Transverse colon (tissue), 4 donors: ENCODE measurements at regions not wholly inside any gene's neighbourhood (a gene's known extent, or its start where the extent isn't known, plus 50 kb on each side); places are given as distances from the start of the nearest gene placed in this dataset.

Experiments
- DNase-seq: peaks from one replicate; pipeline ENCODE4 v3.0.0-alpha.2; 2019
- H3K27ac ChIP-seq, 4 donors: fragments of 200-600 bp; sonication (generic); 2 replicates each; pipeline ENCODE4 v1.5.1; 2016 to 2018; ENCODE audit warnings: inconsistent platforms in 4 of 4
- H3K27me3 ChIP-seq: fragments of 200-600 bp; sonication (generic); 2 replicates; pipeline ENCODE4 v1.5.1; 2017; ENCODE audit warnings: inconsistent platforms
- H3K36me3 ChIP-seq, 4 donors: fragments of 200-600 bp; sonication (generic); 2 replicates each; pipeline ENCODE4 v1.5.1; 2017 to 2019; ENCODE audit warnings: inconsistent platforms in 4 of 4
- H3K4me1 ChIP-seq, 4 donors: fragments of 200-600 bp; sonication (generic); 2 replicates each; pipeline ENCODE4 v1.5.1; 2017 to 2020; ENCODE audit warnings: inconsistent platforms in 4 of 4
- H3K4me3 ChIP-seq, 4 donors: fragments of 200-600 bp; sonication (generic); 1 replicate in 1 of 4; 2 replicates in 3 of 4; pipeline versions ENCODE4 v1.5.1 to v1.6.1; 2017 to 2019; ENCODE audit warnings: inconsistent platforms in 4 of 4
- H3K9me3 ChIP-seq, 2 donors: fragments of 200-600 bp; sonication (generic); 2 replicates each; pipeline ENCODE4 v1.5.1; 2017 to 2019; ENCODE audit warnings: inconsistent platforms in 2 of 2
- CTCF ChIP-seq, 5 experiments: fragments of 200-600 bp in 3 of 5; fragments of 450-650 bp in 2 of 5; sonication (generic) in 3 of 5; IDR thresholded peaks; 1 replicate in 2 of 5; 2 replicates in 3 of 5; pipeline ENCODE4 v1.5.1; 2016 to 2017; ENCODE audit warnings: antibody characterized with exemption in 5 of 5, inconsistent platforms in 3 of 5, mild to moderate bottlenecking in 2 of 5, moderate library complexity in 1 of 5
- EP300 ChIP-seq: sonication (generic); formaldehyde crosslinking; IDR thresholded peaks from one replicate; pipeline ENCODE4 v1.6.1; 2017; ENCODE audit warnings: antibody characterized with exemption, low read depth
- POLR2A ChIP-seq: fragments of 450-650 bp; IDR thresholded peaks from one replicate; pipeline ENCODE4 v1.6.1; 2016; ENCODE audit warnings: antibody characterized with exemption, mild to moderate bottlenecking, moderate library complexity
- POLR2AphosphoS5 ChIP-seq, 3 donors: sonication (generic); formaldehyde crosslinking; IDR thresholded peaks; one replicate each; pipeline ENCODE4 v1.6.1; 2016; ENCODE audit warnings: antibody characterized with exemption in 3 of 3
- WGBS, 2 donors: methylation state at CpG; one replicate each; pipeline ENCODE4 v1.1.5; 2018; ENCODE audit warnings: low coverage in 1 of 2; 5-methylcytosine and 5-hydroxymethylcytosine counted together
- in situ Hi-C, 4 donors: fragments of 200-750 bp; cut with MboI; loops; one replicate each; pipeline versions ENCODE4 v1.15.0 to v1.15.1; 2017; ENCODE audit warnings: low sequenced_read_pairs in 3 of 4, low pct_ligation_motif_present in 1 of 4, low pct_unique_long_range_greater_than_20kb in 1 of 4
- intact Hi-C: fragments of 100-400 bp; cut with DNase I; formaldehyde crosslinking; loops from one replicate; pipeline ENCODE4 v1.15.1; 2023; ENCODE audit warnings: low total_unique reads

DNA sequence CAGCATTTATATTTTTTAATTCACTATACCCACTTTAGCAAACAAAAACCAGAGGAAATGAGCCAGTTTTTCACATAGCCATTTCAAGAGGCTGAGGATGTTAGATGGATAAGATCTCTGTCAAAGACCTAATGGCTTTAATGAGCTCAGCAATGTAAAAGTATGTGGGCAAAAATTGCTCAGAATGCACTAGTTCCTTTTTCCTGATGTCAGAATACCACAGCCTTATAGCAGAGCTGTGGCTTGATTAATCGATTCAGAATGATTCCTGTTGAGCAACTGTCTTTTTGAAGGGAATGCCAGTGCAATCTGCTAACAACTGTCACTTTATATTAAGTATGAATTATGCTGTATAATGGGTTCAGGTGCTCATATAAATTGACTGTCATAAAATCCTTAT, 100.6 kb upstream of the HIVEP1 start:
- intact Hi-C loops, result no loop called here
- no peak overlapping the region for H3K27ac ChIP-seq
- WGBS, 2 donors, result 62 to 100% methylated on average over 1 of the region's 1 CpG
- no peaks in the 10 kb centered on the region for H3K36me3 ChIP-seq
- TF ChIP-seq CTCF (IDR thresholded peaks at IDR 0.05), result no peak
- TF ChIP-seq EP300, result no peak
- no peak for TF ChIP-seq POLR2AphosphoS5 (IDR thresholded peaks at IDR 0.05)
- TF ChIP-seq POLR2A, result no peak
- in situ Hi-C loops, result no loop called here
- H3K4me3 ChIP-seq, result no peak overlapping the region
- H3K27me3 ChIP-seq, result no peaks in the 10 kb centered on the region
- no peaks in the 10 kb centered on the region for H3K9me3 ChIP-seq
- DNase-seq, result no peak
- no peaks in the 10 kb centered on the region for H3K4me1 ChIP-seq

- TF ChIP-seq CTCF (IDR thresholded peaks at IDR 0.05) (no peak), POLR2A (no peak), EP300 (no peak), POLR2AphosphoS5 (IDR thresholded peaks at IDR 0.05) (no peak)
- in situ Hi-C loops (no loop called here), intact Hi-C loops (no loop called here)
- WGBS, 2 donors, result 88 to 90% methylated on average over 5 to 7 of the region's 7 CpGs
- H3K27me3 ChIP-seq, result no peaks in the 10 kb centered on the region
- H3K27ac ChIP-seq, result no peak overlapping the region
- no peaks in the 10 kb centered on the region for H3K36me3 ChIP-seq
- H3K4me1 ChIP-seq, result no peaks in the 10 kb centered on the region
- no peak for DNase-seq
- no peaks in the 10 kb centered on the region for H3K9me3 ChIP-seq
- H3K4me3 ChIP-seq, result no peak overlapping the region
Observed at GRCh38 chr6:11909696-11910132, 102.4 kb upstream of the HIVEP1 start.

DNA sequence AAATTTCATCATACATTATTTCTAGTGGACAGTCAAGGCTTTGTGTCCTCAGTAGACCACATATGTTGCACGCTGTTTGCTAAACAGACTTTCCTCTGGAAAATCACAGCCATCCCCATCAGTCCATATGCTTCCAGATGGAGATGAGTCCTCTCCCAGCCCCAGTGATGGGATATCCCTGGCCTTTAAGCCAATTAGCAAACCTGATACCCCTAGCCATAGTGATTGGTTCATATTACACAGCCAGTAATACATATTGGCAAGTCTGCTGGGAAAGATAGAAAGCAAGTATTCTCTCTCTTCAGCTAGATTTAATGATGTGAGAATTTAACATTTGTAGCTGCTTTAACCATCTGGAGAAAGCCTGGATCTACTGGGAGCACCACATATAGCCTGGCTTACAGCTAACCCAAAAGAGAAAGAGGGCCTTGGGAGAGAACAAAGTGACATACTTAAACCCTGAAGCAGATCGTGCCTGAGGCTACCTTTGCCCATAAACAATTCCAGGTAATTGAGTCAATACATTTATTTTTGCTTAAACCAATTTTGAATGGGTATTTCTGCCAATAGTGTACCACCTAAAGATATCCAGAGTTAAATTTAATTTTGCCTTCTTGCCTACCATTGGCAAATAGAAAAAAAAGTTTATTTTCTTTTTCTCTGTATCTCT, 103.5 kb upstream of the HIVEP1 start:
- TF ChIP-seq POLR2AphosphoS5 (IDR thresholded peaks at IDR 0.05) (no peak), EP300 (no peak), POLR2A (no peak), CTCF (IDR thresholded peaks at IDR 0.05) (no peak)
- in situ Hi-C loops, result no loop called here
- DNase-seq, result no peak
- H3K4me1 ChIP-seq, result no peaks in the 10 kb centered on the region
- no peak overlapping the region for H3K4me3 ChIP-seq
- H3K36me3 ChIP-seq, result no peaks in the 10 kb centered on the region
- H3K27ac ChIP-seq, result no peak overlapping the region
- WGBS, 2 donors, result 50 to 77% methylated on average over 1 to 2 of the region's 2 CpGs
- intact Hi-C loops, result no loop called here
- no peaks in the 10 kb centered on the region for H3K9me3 ChIP-seq
- no peaks in the 10 kb centered on the region for H3K27me3 ChIP-seq

DNA sequence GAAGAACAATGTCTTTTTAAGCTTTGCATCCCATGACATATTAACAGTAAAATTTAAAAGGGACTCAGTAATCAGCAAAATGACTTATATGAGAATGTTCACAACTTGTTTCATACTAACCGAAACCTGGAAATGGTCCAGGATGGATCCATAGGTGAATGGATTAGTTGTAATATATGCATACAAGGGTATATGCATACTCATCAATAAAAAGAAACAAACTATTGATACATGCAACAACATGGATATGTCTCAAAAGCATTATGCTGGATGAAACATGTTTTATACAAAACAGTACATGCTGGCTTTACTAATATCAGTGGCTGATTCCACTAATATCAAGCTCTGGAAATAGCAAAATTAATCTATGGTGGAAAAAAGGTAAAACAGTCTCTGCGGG, 108.5 kb upstream of the HIVEP1 start:
- no peaks in the 10 kb centered on the region for H3K27me3 ChIP-seq
- no peak overlapping the region for H3K27ac ChIP-seq
- H3K4me3 ChIP-seq, result no peak overlapping the region
- no peaks in the 10 kb centered on the region for H3K9me3 ChIP-seq
- H3K4me1 ChIP-seq, result no peaks in the 10 kb centered on the region
- in situ Hi-C loops (no loop called here), intact Hi-C loops (no loop called here)
- H3K36me3 ChIP-seq, result no peaks in the 10 kb centered on the region
- TF ChIP-seq POLR2AphosphoS5 (IDR thresholded peaks at IDR 0.05), result no peak
- no peak for TF ChIP-seq POLR2A
- TF ChIP-seq EP300, result no peak
- no peak for TF ChIP-seq CTCF (IDR thresholded peaks at IDR 0.05)
- no peak for DNase-seq
- WGBS, 2 donors, result 97 to 100% methylated on average over 2 of the region's 2 CpGs
